ENCODE measurements at regions not wholly inside any gene's neighbourhood (a gene's known extent, or its start where the extent isn't known, plus 50 kb on each side); places are given as distances from the start of the nearest gene placed in this dataset.

- TF ChIP-seq CTCF (conservative IDR thresholded peaks at IDR 0.05; ENCODE audit: low read depth in 2 of 2) (no peak), POLR2AphosphoS5 (IDR thresholded peaks at IDR 0.05; ENCODE audit: low read depth) (no peak), EZH2 (IDR thresholded peaks at IDR 0.05; ENCODE audit: low read depth, unreplicated experiment) (no peak), EZH2phosphoT487 (IDR thresholded peaks at IDR 0.05; ENCODE audit: unreplicated experiment) (no peak), CREB1 (CRISPR knock-in tag; IDR thresholded peaks at IDR 0.05; ENCODE audit: low read depth) (no peak), NANOG (IDR thresholded peaks at IDR 0.05; ENCODE audit: borderline replicate concordance) (no peak), JUNB (IDR thresholded peaks at IDR 0.05; ENCODE audit: unreplicated experiment) (no peak), ZNF114 (CRISPR knock-in tag; IDR thresholded peaks at IDR 0.05) (no peak), ZNF331 (CRISPR knock-in tag; IDR thresholded peaks at IDR 0.05; ENCODE audit: low read depth) (no peak), STAT1 (IDR thresholded peaks at IDR 0.05; ENCODE audit: unreplicated experiment) (no peak)
- TF ChIP-seq, protein P1, sequence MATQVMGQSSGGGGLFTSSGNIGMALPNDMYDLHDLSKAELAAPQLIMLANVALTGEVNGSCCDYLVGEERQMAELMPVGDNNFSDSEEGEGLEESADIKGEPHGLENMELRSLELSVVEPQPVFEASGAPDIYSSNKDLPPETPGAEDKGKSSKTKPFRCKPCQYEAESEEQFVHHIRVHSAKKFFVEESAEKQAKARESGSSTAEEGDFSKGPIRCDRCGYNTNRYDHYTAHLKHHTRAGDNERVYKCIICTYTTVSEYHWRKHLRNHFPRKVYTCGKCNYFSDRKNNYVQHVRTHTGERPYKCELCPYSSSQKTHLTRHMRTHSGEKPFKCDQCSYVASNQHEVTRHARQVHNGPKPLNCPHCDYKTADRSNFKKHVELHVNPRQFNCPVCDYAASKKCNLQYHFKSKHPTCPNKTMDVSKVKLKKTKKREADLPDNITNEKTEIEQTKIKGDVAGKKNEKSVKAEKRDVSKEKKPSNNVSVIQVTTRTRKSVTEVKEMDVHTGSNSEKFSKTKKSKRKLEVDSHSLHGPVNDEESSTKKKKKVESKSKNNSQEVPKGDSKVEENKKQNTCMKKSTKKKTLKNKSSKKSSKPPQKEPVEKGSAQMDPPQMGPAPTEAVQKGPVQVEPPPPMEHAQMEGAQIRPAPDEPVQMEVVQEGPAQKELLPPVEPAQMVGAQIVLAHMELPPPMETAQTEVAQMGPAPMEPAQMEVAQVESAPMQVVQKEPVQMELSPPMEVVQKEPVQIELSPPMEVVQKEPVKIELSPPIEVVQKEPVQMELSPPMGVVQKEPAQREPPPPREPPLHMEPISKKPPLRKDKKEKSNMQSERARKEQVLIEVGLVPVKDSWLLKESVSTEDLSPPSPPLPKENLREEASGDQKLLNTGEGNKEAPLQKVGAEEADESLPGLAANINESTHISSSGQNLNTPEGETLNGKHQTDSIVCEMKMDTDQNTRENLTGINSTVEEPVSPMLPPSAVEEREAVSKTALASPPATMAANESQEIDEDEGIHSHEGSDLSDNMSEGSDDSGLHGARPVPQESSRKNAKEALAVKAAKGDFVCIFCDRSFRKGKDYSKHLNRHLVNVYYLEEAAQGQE (IDR thresholded peaks at IDR 0.05; ENCODE audit: unreplicated experiment), result no peak
- TF ChIP-seq, protein P2, sequence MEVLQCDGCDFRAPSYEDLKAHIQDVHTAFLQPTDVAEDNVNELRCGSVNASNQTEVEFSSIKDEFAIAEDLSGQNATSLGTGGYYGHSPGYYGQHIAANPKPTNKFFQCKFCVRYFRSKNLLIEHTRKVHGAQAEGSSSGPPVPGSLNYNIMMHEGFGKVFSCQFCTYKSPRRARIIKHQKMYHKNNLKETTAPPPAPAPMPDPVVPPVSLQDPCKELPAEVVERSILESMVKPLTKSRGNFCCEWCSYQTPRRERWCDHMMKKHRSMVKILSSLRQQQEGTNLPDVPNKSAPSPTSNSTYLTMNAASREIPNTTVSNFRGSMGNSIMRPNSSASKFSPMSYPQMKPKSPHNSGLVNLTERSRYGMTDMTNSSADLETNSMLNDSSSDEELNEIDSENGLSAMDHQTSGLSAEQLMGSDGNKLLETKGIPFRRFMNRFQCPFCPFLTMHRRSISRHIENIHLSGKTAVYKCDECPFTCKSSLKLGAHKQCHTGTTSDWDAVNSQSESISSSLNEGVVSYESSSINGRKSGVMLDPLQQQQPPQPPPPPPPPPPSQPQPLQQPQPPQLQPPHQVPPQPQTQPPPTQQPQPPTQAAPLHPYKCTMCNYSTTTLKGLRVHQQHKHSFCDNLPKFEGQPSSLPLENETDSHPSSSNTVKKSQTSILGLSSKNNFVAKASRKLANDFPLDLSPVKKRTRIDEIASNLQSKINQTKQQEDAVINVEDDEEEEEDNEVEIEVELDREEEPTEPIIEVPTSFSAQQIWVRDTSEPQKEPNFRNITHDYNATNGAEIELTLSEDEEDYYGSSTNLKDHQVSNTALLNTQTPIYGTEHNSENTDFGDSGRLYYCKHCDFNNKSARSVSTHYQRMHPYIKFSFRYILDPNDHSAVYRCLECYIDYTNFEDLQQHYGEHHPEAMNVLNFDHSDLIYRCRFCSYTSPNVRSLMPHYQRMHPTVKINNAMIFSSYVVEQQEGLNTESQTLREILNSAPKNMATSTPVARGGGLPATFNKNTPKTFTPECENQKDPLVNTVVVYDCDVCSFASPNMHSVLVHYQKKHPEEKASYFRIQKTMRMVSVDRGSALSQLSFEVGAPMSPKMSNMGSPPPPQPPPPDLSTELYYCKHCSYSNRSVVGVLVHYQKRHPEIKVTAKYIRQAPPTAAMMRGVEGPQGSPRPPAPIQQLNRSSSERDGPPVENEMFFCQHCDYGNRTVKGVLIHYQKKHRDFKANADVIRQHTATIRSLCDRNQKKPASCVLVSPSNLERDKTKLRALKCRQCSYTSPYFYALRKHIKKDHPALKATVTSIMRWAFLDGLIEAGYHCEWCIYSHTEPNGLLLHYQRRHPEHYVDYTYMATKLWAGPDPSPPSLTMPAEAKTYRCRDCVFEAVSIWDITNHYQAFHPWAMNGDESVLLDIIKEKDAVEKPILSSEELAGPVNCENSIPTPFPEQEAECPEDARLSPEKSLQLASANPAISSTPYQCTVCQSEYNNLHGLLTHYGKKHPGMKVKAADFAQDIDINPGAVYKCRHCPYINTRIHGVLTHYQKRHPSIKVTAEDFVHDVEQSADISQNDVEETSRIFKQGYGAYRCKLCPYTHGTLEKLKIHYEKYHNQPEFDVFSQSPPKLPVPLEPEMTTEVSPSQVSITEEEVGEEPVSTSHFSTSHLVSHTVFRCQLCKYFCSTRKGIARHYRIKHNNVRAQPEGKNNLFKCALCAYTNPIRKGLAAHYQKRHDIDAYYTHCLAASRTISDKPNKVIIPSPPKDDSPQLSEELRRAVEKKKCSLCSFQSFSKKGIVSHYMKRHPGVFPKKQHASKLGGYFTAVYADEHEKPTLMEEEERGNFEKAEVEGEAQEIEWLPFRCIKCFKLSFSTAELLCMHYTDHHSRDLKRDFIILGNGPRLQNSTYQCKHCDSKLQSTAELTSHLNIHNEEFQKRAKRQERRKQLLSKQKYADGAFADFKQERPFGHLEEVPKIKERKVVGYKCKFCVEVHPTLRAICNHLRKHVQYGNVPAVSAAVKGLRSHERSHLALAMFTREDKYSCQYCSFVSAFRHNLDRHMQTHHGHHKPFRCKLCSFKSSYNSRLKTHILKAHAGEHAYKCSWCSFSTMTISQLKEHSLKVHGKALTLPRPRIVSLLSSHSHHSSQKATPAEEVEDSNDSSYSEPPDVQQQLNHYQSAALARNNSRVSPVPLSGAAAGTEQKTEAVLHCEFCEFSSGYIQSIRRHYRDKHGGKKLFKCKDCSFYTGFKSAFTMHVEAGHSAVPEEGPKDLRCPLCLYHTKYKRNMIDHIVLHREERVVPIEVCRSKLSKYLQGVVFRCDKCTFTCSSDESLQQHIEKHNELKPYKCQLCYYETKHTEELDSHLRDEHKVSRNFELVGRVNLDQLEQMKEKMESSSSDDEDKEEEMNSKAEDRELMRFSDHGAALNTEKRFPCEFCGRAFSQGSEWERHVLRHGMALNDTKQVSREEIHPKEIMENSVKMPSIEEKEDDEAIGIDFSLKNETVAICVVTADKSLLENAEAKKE (CRISPR knock-in tag; IDR thresholded peaks at IDR 0.05), result no peak
- TF ChIP-seq, protein P3, sequence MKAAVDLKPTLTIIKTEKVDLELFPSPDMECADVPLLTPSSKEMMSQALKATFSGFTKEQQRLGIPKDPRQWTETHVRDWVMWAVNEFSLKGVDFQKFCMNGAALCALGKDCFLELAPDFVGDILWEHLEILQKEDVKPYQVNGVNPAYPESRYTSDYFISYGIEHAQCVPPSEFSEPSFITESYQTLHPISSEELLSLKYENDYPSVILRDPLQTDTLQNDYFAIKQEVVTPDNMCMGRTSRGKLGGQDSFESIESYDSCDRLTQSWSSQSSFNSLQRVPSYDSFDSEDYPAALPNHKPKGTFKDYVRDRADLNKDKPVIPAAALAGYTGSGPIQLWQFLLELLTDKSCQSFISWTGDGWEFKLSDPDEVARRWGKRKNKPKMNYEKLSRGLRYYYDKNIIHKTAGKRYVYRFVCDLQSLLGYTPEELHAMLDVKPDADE (IDR thresholded peaks at IDR 0.05), result no peak
Measured at GRCh38 chr6:135665935-135666334, 168.4 kb upstream of the AHI1 start.

Data from GM23338 (cell line).